Choroid plexus epithelial cell (primary cell): ENCODE measurements at regions not wholly inside any gene's neighbourhood (a gene's known extent, or its start where the extent isn't known, plus 50 kb on each side); places are given as distances from the start of the nearest gene placed in this dataset.

Experiments
- DNase-seq: peaks from one replicate; pipeline ENCODE4 v3.0.0-alpha.2; 2010; ENCODE audit warnings: low read depth
- H3K4me3 ChIP-seq: 2 replicates; pipeline ENCODE4 v1.5.1; 2011; ENCODE audit warnings: low read depth, mild to moderate bottlenecking, control low read depth, low read length, moderate library complexity
- CTCF ChIP-seq: conservative IDR thresholded peaks from 2 replicates; pipeline ENCODE4 v1.5.1; 2011; ENCODE audit warnings: low read depth, mild to moderate bottlenecking, control low read depth, inconsistent platforms, low read length, moderate library complexity

- no peak for TF ChIP-seq CTCF
- no peak for DNase-seq
- no peak overlapping the region for H3K4me3 ChIP-seq
Measured at GRCh38 chr9:105050296-105050695, 122.3 kb upstream of the ABCA1 start.

- no peak for DNase-seq
- TF ChIP-seq CTCF = no peak
- no peak overlapping the region for H3K4me3 ChIP-seq
Measured at GRCh38 chr9:105051897-105052296, 123.9 kb upstream of the ABCA1 start.

GRCh38 chr9:105052346-105052745 is 124.4 kb upstream of the ABCA1 start:
- H3K4me3 ChIP-seq = no peak overlapping the region
- no peak for DNase-seq
- TF ChIP-seq CTCF = no peak

- peak; percentile 90 for DNase-seq
- H3K4me3 ChIP-seq = no peak overlapping the region
- no peak for TF ChIP-seq CTCF
Measured at GRCh38 chr9:105053209-105053652, 125.3 kb upstream of the ABCA1 start.

GRCh38 chr9:105054491-105054890 is 126.5 kb upstream of the ABCA1 start:
- TF ChIP-seq CTCF = no peak
- peak; percentile 83 for DNase-seq
- H3K4me3 ChIP-seq = no peak overlapping the region

- DNase-seq = peak; percentile 83
- TF ChIP-seq CTCF = no peak
- no peak overlapping the region for H3K4me3 ChIP-seq
Measured at GRCh38 chr9:105055917-105056316, 128.0 kb upstream of the ABCA1 start.

GRCh38 chr9:105057551-105057950 is 129.6 kb upstream of the ABCA1 start:
- TF ChIP-seq CTCF = no peak

More at GRCh38 chr9:105057551-105057950, 129.6 kb upstream of the ABCA1 start:
- no peak for DNase-seq
- H3K4me3 ChIP-seq = no peak overlapping the region
